Liver (tissue), 8 donors: ENCODE measurements at regions not wholly inside any gene's neighbourhood (a gene's known extent, or its start where the extent isn't known, plus 50 kb on each side); places are given as distances from the start of the nearest gene placed in this dataset.

ENCODE experiments used
- DNase-seq: peaks from one replicate; pipeline ENCODE4 v3.0.0-alpha.2; 2017; ENCODE audit warnings: low spot score
- H3K27ac ChIP-seq, 2 donors: one replicate each; pipeline ENCODE4 v1.7.0; 2013; ENCODE audit warnings: inconsistent platforms in 2 of 2, low read length in 2 of 2, control low read depth in 1 of 2, low read depth in 1 of 2, mild to moderate bottlenecking in 1 of 2
- H3K27me3 ChIP-seq, 4 donors: one replicate each; pipeline versions ENCODE4 v1.6.1 to v1.7.0; 2013; ENCODE audit warnings: low read length in 3 of 4, inconsistent platforms in 1 of 4, mild to moderate bottlenecking in 1 of 4, moderate library complexity in 1 of 4; ENCODE audit not compliant: control insufficient read depth in 4 of 4, insufficient read depth in 4 of 4
- H3K36me3 ChIP-seq, 4 donors: one replicate each; pipeline versions ENCODE4 v1.6.1 to v1.7.0; 2013; ENCODE audit warnings: low read length in 3 of 4, mild to moderate bottlenecking in 3 of 4, low read depth in 1 of 4, moderate library complexity in 1 of 4; ENCODE audit not compliant: control insufficient read depth in 4 of 4, insufficient read depth in 3 of 4
- H3K4me1 ChIP-seq, 4 donors: one replicate each; pipeline versions ENCODE4 v1.6.1 to v1.7.0; 2013; ENCODE audit warnings: low read length in 3 of 4, mild to moderate bottlenecking in 3 of 4, moderate library complexity in 1 of 4; ENCODE audit not compliant: control insufficient read depth in 4 of 4, insufficient read depth in 4 of 4
- H3K4me3 ChIP-seq, 3 donors: one replicate each; pipeline versions ENCODE4 v1.6.1 to v1.7.0; 2013; ENCODE audit warnings: low read length in 3 of 3, control low read depth in 1 of 3, low read depth in 1 of 3, mild to moderate bottlenecking in 1 of 3
- H3K9ac ChIP-seq, 2 donors: one replicate each; pipeline ENCODE4 v1.7.0; 2013; ENCODE audit warnings: low read length in 2 of 2, mild to moderate bottlenecking in 2 of 2, moderate library complexity in 2 of 2, control low read depth in 1 of 2, low read depth in 1 of 2
- H3K9me3 ChIP-seq, 4 donors: one replicate each; pipeline versions ENCODE4 v1.6.1 to v1.7.0; 2013; ENCODE audit warnings: low read length in 3 of 4; ENCODE audit not compliant: control insufficient read depth in 4 of 4
- CTCF ChIP-seq: fragments of 150-350 bp; IDR thresholded peaks from 2 replicates; pipeline ENCODE4 v1.5.1; 2017; ENCODE audit warnings: improper control_type of control experiment, low read depth, low read length; ENCODE audit not compliant: missing input control
- EGR1 ChIP-seq, 2 donors: IDR thresholded peaks; 2 replicates each; pipeline ENCODE4 v1.6.1; 2016 to 2018; ENCODE audit warnings: antibody characterized with exemption in 2 of 2, low read depth in 2 of 2
- FOXA2 ChIP-seq: IDR thresholded peaks from 2 replicates; pipeline ENCODE4 v1.6.1; 2016; ENCODE audit warnings: antibody characterized with exemption
- GABPA ChIP-seq, 2 donors: IDR thresholded peaks in 1 of 2; conservative IDR thresholded peaks in 1 of 2; 2 replicates each; pipeline ENCODE4 v1.6.1; 2016; ENCODE audit warnings: antibody characterized with exemption in 2 of 2, mild to moderate bottlenecking in 1 of 2, moderate library complexity in 1 of 2
- HNF4A ChIP-seq, 2 donors: conservative IDR thresholded peaks; 2 replicates each; pipeline ENCODE4 v1.6.1; 2016; ENCODE audit warnings: antibody characterized with exemption in 2 of 2, mild to moderate bottlenecking in 2 of 2
- JUND ChIP-seq, 2 donors: IDR thresholded peaks; 2 replicates each; pipeline ENCODE4 v1.6.1; 2016; ENCODE audit warnings: antibody characterized with exemption in 2 of 2
- RAD21 ChIP-seq, 2 donors: IDR thresholded peaks; 2 replicates each; pipeline ENCODE4 v1.6.1; 2016; ENCODE audit warnings: antibody characterized with exemption in 2 of 2, mild to moderate bottlenecking in 2 of 2
- REST ChIP-seq: IDR thresholded peaks from 2 replicates; pipeline ENCODE4 v1.6.1; 2016; ENCODE audit warnings: antibody characterized with exemption, mild to moderate bottlenecking
- RXRA ChIP-seq, 2 donors: IDR thresholded peaks; 2 replicates each; pipeline ENCODE4 v1.6.1; 2017 to 2018; ENCODE audit warnings: antibody characterized with exemption in 2 of 2, mild to moderate bottlenecking in 1 of 2
- SP1 ChIP-seq: IDR thresholded peaks from 2 replicates; pipeline ENCODE4 v1.6.1; 2018; ENCODE audit warnings: antibody characterized with exemption, mild to moderate bottlenecking
- ZBTB33 ChIP-seq: IDR thresholded peaks from 2 replicates; pipeline ENCODE4 v1.6.1; 2016; ENCODE audit warnings: antibody characterized with exemption
- WGBS: extraction: QIAGEN DNeasy Blood & Tissue Kit; methylation state at CpG from one replicate; pipeline ENCODE4 v1.1.7; 2013; 5-methylcytosine and 5-hydroxymethylcytosine counted together
- donor health status: healthy.
- donor health status: healthy.
- donor health status: healthy.
- donor health status: healthy.
- donor health status: healthy.

GRCh38 chr3:101131767-101132166 lies 138.5 kb upstream of the ABI3BP start:
- TF ChIP-seq JUND (IDR thresholded peaks at IDR 0.05) (no peak), HNF4A (conservative IDR thresholded peaks at IDR 0.05) (no peak), EGR1 (IDR thresholded peaks at IDR 0.05; ENCODE audit: low read depth in 2 of 2) (no peak), SP1 (no peak), RAD21 (IDR thresholded peaks at IDR 0.05) (no peak), GABPA (IDR thresholded peaks at IDR 0.05 in 1 of 2, conservative IDR thresholded peaks at IDR 0.05 in 1 of 2) (no peak), CTCF (no peak), RXRA (IDR thresholded peaks at IDR 0.05) (no peak), FOXA2 (no peak)
- no peak for DNase-seq
- H3K27me3 ChIP-seq: no peaks in the 10 kb centered on the region
- no peaks in the 10 kb centered on the region for H3K36me3 ChIP-seq
- 75% methylated on average over 2 of the region's 2 CpGs for WGBS
- H3K27ac ChIP-seq: no peak overlapping the region
- H3K9me3 ChIP-seq: no peaks in the 10 kb centered on the region
- no peaks in the 10 kb centered on the region for H3K4me1 ChIP-seq
- H3K9ac ChIP-seq: no peak overlapping the region
- H3K4me3 ChIP-seq: no peak overlapping the region

GRCh38 chr3:101128786-101129185 lies 135.6 kb upstream of the ABI3BP start:
- no peak overlapping the region for H3K27ac ChIP-seq
- H3K36me3 ChIP-seq: no peaks in the 10 kb centered on the region
- no peak overlapping the region for H3K9ac ChIP-seq
- H3K9me3 ChIP-seq: no peaks in the 10 kb centered on the region
- no peaks in the 10 kb centered on the region for H3K27me3 ChIP-seq
- no peaks in the 10 kb centered on the region for H3K4me1 ChIP-seq
- DNase-seq: no peak
- TF ChIP-seq ZBTB33 (no peak), RAD21 (IDR thresholded peaks at IDR 0.05) (no peak), EGR1 (IDR thresholded peaks at IDR 0.05; ENCODE audit: low read depth in 2 of 2) (no peak), GABPA (IDR thresholded peaks at IDR 0.05 in 1 of 2, conservative IDR thresholded peaks at IDR 0.05 in 1 of 2) (no peak), HNF4A (conservative IDR thresholded peaks at IDR 0.05) (no peak), FOXA2 (no peak), REST (no peak)
- H3K4me3 ChIP-seq: no peak overlapping the region
- 58% methylated on average over 9 of the region's 9 CpGs for WGBS
